HEK293 (cell line): ENCODE measurements at regions not wholly inside any gene's neighbourhood (a gene's known extent, or its start where the extent isn't known, plus 50 kb on each side); places are given as distances from the start of the nearest gene placed in this dataset.

ENCODE experiments used
- CTCF ChIP-seq: fragments of 450-650 bp; formaldehyde crosslinking; IDR thresholded peaks from 2 replicates; pipeline ENCODE4 v1.5.1; 2016; ENCODE audit warnings: missing biosample characterization, missing genetic modification characterization
- HOXA7 ChIP-seq: sonication (generic); formaldehyde crosslinking; IDR thresholded peaks from 2 replicates; pipeline ENCODE4 v1.8.1; 2022; ENCODE audit warnings: missing genetic modification reagents, borderline replicate concordance
- KLF16 ChIP-seq: fragments of 450-650 bp; formaldehyde crosslinking; IDR thresholded peaks from 2 replicates; pipeline ENCODE4 v1.5.1; 2017; ENCODE audit warnings: missing biosample characterization, missing genetic modification characterization
- YY1 ChIP-seq: fragments of 450-650 bp; formaldehyde crosslinking; IDR thresholded peaks from 2 replicates; pipeline ENCODE4 v1.5.1; 2018; ENCODE audit warnings: missing biosample characterization, missing genetic modification characterization
- ZNF274 ChIP-seq, 2 experiments: fragments of 200-500 bp in 1 of 2; fragments of 450-650 bp in 1 of 2; sonication (Bioruptor generic) in 1 of 2; formaldehyde crosslinking in 1 of 2; IDR thresholded peaks; 2 replicates each; pipeline versions ENCODE4 v1.5.1 to v1.6.1; 2014 to 2016; ENCODE audit warnings: borderline replicate concordance in 1 of 2, inconsistent platforms in 1 of 2, low read length in 1 of 2, missing biosample characterization in 1 of 2, missing genetic modification characterization in 1 of 2
- ZNF302 ChIP-seq: fragments of 450-650 bp; formaldehyde crosslinking; IDR thresholded peaks from 2 replicates; pipeline ENCODE4 v1.5.1; 2016; ENCODE audit warnings: missing biosample characterization, missing genetic modification characterization, low read depth
- ZNF341 ChIP-seq: fragments of 450-650 bp; formaldehyde crosslinking; IDR thresholded peaks from 2 replicates; pipeline ENCODE4; 2016; ENCODE audit warnings: low read depth, missing biosample characterization, missing genetic modification characterization
- ZNF391 ChIP-seq: fragments of 450-650 bp; formaldehyde crosslinking; IDR thresholded peaks from 2 replicates; pipeline ENCODE4 v1.5.1; 2016; ENCODE audit warnings: low read depth, missing biosample characterization, missing genetic modification characterization, borderline replicate concordance
- TF ChIP-seq, protein P1 (sequence below): fragments of 450-650 bp; formaldehyde crosslinking; IDR thresholded peaks from 2 replicates; pipeline ENCODE4; 2016; ENCODE audit warnings: missing biosample characterization, missing genetic modification characterization

- no peak for TF ChIP-seq YY1 (tag by site-specific recombination)
- TF ChIP-seq CTCF (tag by site-specific recombination), result no peak
- no peak for TF ChIP-seq ZNF391 (tag by site-specific recombination)
- TF ChIP-seq KLF16 (tag by site-specific recombination), result no peak
- no peak for TF ChIP-seq HOXA7 (CRISPR knock-in tag)
- TF ChIP-seq ZNF341 (tag by site-specific recombination), result no peak
- TF ChIP-seq, protein P1, sequence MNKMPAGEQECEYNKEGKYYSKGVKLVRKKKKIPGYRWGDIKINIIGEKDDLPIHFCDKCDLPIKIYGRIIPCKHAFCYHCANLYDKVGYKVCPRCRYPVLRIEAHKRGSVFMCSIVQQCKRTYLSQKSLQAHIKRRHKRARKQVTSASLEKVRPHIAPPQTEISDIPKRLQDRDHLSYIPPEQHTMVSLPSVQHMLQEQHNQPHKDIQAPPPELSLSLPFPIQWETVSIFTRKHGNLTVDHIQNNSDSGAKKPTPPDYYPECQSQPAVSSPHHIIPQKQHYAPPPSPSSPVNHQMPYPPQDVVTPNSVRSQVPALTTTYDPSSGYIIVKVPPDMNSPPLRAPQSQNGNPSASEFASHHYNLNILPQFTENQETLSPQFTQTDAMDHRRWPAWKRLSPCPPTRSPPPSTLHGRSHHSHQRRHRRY (tag by site-specific recombination), result no peak
- TF ChIP-seq ZNF274 (IDR thresholded peaks at IDR 0.05; ENCODE audit: low read length), result no peak
- TF ChIP-seq ZNF274 (tag by site-specific recombination; IDR thresholded peaks at IDR 0.05; ENCODE audit: borderline replicate concordance), result no peak
- TF ChIP-seq ZNF302, result no peak
Observed at GRCh38 chr4:145345401-145345800, 136.3 kb upstream of the SMAD1 start.
